Uterus (tissue), 2 donors: ENCODE measurements at regions not wholly inside any gene's neighbourhood (a gene's known extent, or its start where the extent isn't known, plus 50 kb on each side); places are given as distances from the start of the nearest gene placed in this dataset.

ENCODE experiments used
- CTCF ChIP-seq, 4 experiments: fragments of 200-600 bp in 2 of 4; fragments of 450-650 bp in 2 of 4; sonication (generic) in 2 of 4; IDR thresholded peaks; one replicate each; pipeline ENCODE4 v1.5.1; 2016 to 2019; ENCODE audit warnings: antibody characterized with exemption in 4 of 4, mild to moderate bottlenecking in 2 of 4, moderate library complexity in 1 of 4
- POLR2A ChIP-seq, 2 donors: fragments of 450-650 bp; IDR thresholded peaks; one replicate each; pipeline ENCODE4 v1.6.1; 2016; ENCODE audit warnings: antibody characterized with exemption in 2 of 2, mild to moderate bottlenecking in 1 of 2, moderate library complexity in 1 of 2

GRCh38 chr9:12314589-12314988, 378.6 kb upstream of the TYRP1 start:
- TF ChIP-seq POLR2A (IDR thresholded peaks at IDR 0.05) (no peak), CTCF (IDR thresholded peaks at IDR 0.05) (no peak)
